Neural progenitor cell (in vitro differentiated cells): ENCODE measurements at regions not wholly inside any gene's neighbourhood (a gene's known extent, or its start where the extent isn't known, plus 50 kb on each side); places are given as distances from the start of the nearest gene placed in this dataset.

Experiments used
- CTCF ChIP-seq: fragments of 200-600 bp; sonication (generic); IDR thresholded peaks from 2 replicates; pipeline ENCODE4 v1.5.1; 2017; ENCODE audit warnings: antibody characterized with exemption, mild to moderate bottlenecking
- EZH2 ChIP-seq: fragments of 200-600 bp; sonication (generic); IDR thresholded peaks from 2 replicates; pipeline ENCODE4 v1.6.1; 2017; ENCODE audit warnings: antibody characterized with exemption, mild to moderate bottlenecking, moderate library complexity

DNA sequence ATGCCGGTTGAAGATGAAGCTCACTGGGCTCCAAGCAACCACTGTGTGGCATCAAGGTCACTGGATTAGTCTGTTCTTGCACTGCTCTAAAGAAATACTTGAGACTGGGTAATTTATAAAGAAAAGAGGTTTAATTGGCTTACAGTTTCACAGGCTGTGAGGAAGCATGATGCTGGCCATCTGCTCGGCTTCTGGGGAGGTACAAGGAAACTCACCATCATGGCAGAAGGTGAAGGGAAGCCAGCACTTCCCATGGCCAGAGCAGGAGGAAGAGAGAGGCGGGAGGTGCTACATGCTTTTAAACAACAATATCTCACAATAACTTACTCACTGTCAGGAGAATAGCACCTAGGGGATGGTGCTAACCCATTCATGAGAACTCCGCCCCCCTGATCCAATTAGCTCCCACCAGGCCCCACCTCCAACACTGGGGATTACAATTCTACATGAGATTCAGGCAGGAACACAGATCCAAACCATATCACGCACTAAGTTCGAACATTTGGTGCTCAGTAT lies 109.7 kb upstream of the MGAT5 start:
- TF ChIP-seq CTCF (no peak), EZH2 (no peak)
